ENCODE measurements at regions not wholly inside any gene's neighbourhood (a gene's known extent, or its start where the extent isn't known, plus 50 kb on each side); places are given as distances from the start of the nearest gene placed in this dataset.

GRCh38 chr4:14362385-14362784 lies 639.9 kb upstream of the CPEB2 start:
- TF ChIP-seq, protein P1, sequence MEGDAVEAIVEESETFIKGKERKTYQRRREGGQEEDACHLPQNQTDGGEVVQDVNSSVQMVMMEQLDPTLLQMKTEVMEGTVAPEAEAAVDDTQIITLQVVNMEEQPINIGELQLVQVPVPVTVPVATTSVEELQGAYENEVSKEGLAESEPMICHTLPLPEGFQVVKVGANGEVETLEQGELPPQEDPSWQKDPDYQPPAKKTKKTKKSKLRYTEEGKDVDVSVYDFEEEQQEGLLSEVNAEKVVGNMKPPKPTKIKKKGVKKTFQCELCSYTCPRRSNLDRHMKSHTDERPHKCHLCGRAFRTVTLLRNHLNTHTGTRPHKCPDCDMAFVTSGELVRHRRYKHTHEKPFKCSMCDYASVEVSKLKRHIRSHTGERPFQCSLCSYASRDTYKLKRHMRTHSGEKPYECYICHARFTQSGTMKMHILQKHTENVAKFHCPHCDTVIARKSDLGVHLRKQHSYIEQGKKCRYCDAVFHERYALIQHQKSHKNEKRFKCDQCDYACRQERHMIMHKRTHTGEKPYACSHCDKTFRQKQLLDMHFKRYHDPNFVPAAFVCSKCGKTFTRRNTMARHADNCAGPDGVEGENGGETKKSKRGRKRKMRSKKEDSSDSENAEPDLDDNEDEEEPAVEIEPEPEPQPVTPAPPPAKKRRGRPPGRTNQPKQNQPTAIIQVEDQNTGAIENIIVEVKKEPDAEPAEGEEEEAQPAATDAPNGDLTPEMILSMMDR (IDR thresholded peaks at IDR 0.05): no peak
- no peak for TF ChIP-seq POLR2A (IDR thresholded peaks at IDR 0.05)
